Left lung (tissue), 4 donors: ENCODE measurements at regions not wholly inside any gene's neighbourhood (a gene's known extent, or its start where the extent isn't known, plus 50 kb on each side); places are given as distances from the start of the nearest gene placed in this dataset.
"Not testable (repeated sequence)": the region's sequence is repeated elsewhere in the genome, so short reads cannot be mapped to it uniquely, and the experiment has no call there.

Source experiments
- ATAC-seq: fragments of 200-7000 bp; cut with Tn5 transposase; one replicate; pipeline ENCODE4 v1.9.1; 2020; ENCODE audit warnings: moderate library complexity
- DNase-seq, 4 donors: peaks; one replicate each; pipeline ENCODE4 v3.0.0-alpha.2; 2013 to 2020
- H3K27ac ChIP-seq, 2 donors: fragments of 200-600 bp; sonication (generic) in 1 of 2; one replicate each; pipeline versions ENCODE4 v1.5.0 to v1.8.0; 2020 to 2021
- H3K27me3 ChIP-seq, 2 donors: fragments of 200-600 bp; sonication (generic) in 1 of 2; one replicate each; pipeline versions ENCODE4 v1.5.0 to v1.8.0; 2020 to 2021
- H3K36me3 ChIP-seq, 2 donors: fragments of 200-600 bp; sonication (generic) in 1 of 2; one replicate each; pipeline versions ENCODE4 v1.5.0 to v1.8.0; 2020 to 2021
- H3K4me1 ChIP-seq, 2 donors: fragments of 200-600 bp; one replicate each; pipeline ENCODE4 v1.8.0; 2021
- H3K4me3 ChIP-seq, 2 donors: fragments of 200-600 bp; sonication (generic) in 1 of 2; one replicate each; pipeline versions ENCODE4 v1.5.0 to v1.8.0; 2020 to 2021; ENCODE audit warnings: mild to moderate bottlenecking in 1 of 2
- H3K9me3 ChIP-seq, 2 donors: fragments of 200-600 bp; sonication (generic) in 1 of 2; one replicate each; pipeline versions ENCODE4 v1.5.0 to v1.8.0; 2020 to 2021
- CTCF ChIP-seq, 2 donors: fragments of 200-600 bp; sonication (generic) in 1 of 2; IDR thresholded peaks; one replicate each; pipeline versions ENCODE4 v1.5.0 to v1.8.0; 2021; ENCODE audit warnings: antibody characterized with exemption in 2 of 2
- intact Hi-C, 2 donors: fragments of 100-400 bp; cut with DNase I; formaldehyde crosslinking; loops; one replicate each; pipeline versions ENCODE4 v1.11.2 to v1.14.2; 2022
- donor health status: DM: no; HTN: yes; CAD: no.
- donor health status: DM: no; HTN: no; CAD: no.

- Histone ChIP-seq H3K27me3 (no peaks in the 10 kb centered on the region), H3K4me1 (no peaks in the 10 kb centered on the region), H3K4me3 (no peak overlapping the region), H3K36me3 (no peaks in the 10 kb centered on the region), H3K27ac (no peak overlapping the region), H3K9me3 (no peaks in the 10 kb centered on the region)
- ATAC-seq (no peak), DNase-seq (no peak)
- intact Hi-C loops, result no loop called here
- no peak for TF ChIP-seq CTCF (IDR thresholded peaks at IDR 0.05)
These were observed 1447.2 kb downstream of the FSTL5 start for GRCh38 chr4:160716551-160716950.

- ATAC-seq, result no peak
- Histone ChIP-seq H3K4me1 (no peaks in the 10 kb centered on the region), H3K27ac (no peak overlapping the region), H3K4me3 (no peak overlapping the region), H3K36me3 (no peaks in the 10 kb centered on the region), H3K27me3 (no peaks in the 10 kb centered on the region), H3K9me3 (no peaks in the 10 kb centered on the region)
- no peak for TF ChIP-seq CTCF (IDR thresholded peaks at IDR 0.05)
- DNase-seq, result no peak
- intact Hi-C loops, result no loop called here
These were observed 1446.0 kb downstream of the FSTL5 start for GRCh38 chr4:160717848-160718247.

- no peak overlapping the region for H3K27ac ChIP-seq
- H3K9me3 ChIP-seq, result no peaks in the 10 kb centered on the region
- no peaks in the 10 kb centered on the region for H3K4me1 ChIP-seq
- TF ChIP-seq CTCF (IDR thresholded peaks at IDR 0.05), result no peak
- no peaks in the 10 kb centered on the region for H3K27me3 ChIP-seq
- no peak for DNase-seq
- no peak for ATAC-seq
- no peaks in the 10 kb centered on the region for H3K36me3 ChIP-seq
- intact Hi-C loops, result no loop called here
- H3K4me3 ChIP-seq, result no peak overlapping the region
These were observed 1439.7 kb downstream of the FSTL5 start for GRCh38 chr4:160724063-160724462.

- Histone ChIP-seq H3K4me1 (no peaks in the 10 kb centered on the region), H3K9me3 (peaks cover 0 to 7% of the 10 kb centered on the region in 2 donors), H3K4me3 (no peak overlapping the region), H3K27ac (no peak overlapping the region), H3K27me3 (no peaks in the 10 kb centered on the region), H3K36me3 (no peaks in the 10 kb centered on the region)
- TF ChIP-seq CTCF (IDR thresholded peaks at IDR 0.05), result no peak
- ATAC-seq (no peak), DNase-seq (no peak)
- intact Hi-C loops, result no loop called here
These were observed 1418.7 kb downstream of the FSTL5 start for GRCh38 chr4:160745126-160745525.

DNA sequence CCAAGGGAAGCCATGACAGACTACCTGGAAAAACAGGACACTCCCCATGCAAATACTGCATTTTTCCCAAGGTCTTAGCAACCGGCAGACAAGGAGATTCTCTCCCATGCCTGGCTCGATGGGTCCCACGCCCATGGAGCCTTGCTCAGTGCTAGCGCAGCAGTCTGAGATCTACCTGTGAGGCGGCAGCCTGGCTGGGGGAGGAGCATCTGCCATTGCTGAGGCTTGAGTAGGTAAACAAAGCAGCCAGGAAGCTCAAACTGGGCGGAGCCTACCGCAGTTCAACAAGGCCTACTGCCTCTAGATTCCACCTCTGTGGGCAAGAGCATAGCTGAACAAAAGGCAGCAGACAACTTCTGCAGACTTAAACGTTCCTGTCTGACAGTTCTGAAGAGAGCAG, 1417.2 kb downstream of the FSTL5 start:
- H3K9me3 ChIP-seq, result peaks cover 0 to 15% of the 10 kb centered on the region in 2 donors
- H3K4me1 ChIP-seq, ATAC-seq, H3K27me3 ChIP-seq, intact Hi-C loops, H3K36me3 ChIP-seq, H3K4me3 ChIP-seq, H3K27ac ChIP-seq: not testable (repeated sequence)
- peak in 1 of 4 donors; percentile 65 for DNase-seq

DNA sequence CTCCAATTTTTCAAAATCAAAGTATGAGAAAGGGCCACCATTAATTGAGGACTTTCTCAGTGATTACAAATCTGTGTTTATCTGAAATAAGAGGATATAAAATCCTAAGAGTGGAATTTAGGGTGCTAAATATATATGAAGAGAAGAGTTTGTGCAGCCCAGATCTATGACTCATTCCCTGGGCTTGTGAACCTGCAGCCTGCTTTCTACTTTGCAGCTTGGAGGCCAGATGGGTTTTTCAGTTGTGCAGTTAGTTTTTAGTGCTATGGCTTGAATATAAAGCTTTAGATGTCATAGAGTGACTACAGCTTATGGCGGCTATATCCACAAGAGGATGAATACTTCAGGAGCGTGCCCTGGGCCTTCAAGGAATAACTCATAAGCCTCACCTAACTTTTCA, 1391.1 kb downstream of the FSTL5 start:
- TF ChIP-seq CTCF (IDR thresholded peaks at IDR 0.05), result no peak
- Histone ChIP-seq H3K9me3 (no peaks in the 10 kb centered on the region), H3K36me3 (no peaks in the 10 kb centered on the region), H3K27ac (no peak overlapping the region), H3K27me3 (no peaks in the 10 kb centered on the region), H3K4me1 (no peaks in the 10 kb centered on the region), H3K4me3 (no peak overlapping the region)
- no peak for DNase-seq
- intact Hi-C loops, result no loop called here
- no peak for ATAC-seq
